ENCODE measurements at regions not wholly inside any gene's neighbourhood (a gene's known extent, or its start where the extent isn't known, plus 50 kb on each side); places are given as distances from the start of the nearest gene placed in this dataset.

DNA sequence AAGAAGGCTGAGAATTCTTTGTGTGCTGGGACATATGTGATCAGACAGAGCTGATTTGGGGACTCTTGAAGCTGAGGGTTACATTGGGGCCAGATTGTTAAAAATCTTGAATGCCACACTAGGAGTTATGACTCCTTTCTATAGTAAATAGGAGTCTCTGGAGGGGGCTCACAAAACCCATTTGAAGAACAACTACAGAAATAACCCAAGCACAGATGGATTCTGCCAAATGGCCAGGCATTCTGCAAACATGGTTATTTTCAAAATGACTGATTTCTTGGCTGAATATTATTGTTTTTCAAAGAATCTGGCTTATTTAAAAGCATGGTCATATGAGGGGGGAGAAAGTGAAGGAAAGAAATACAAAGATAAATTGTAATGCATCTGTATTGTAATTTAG is 625.5 kb upstream of the TENM4 start:
- no peaks in the 10 kb centered on the region for H3K9me3 ChIP-seq (ENCODE audit: low read length)
- no peak overlapping the region for H2AFZ ChIP-seq (ENCODE audit: low read length)
- no peak overlapping the region for H3K27ac ChIP-seq (ENCODE audit: extremely low read length, insufficient read depth, low read length)
- H3K4me2 ChIP-seq (ENCODE audit: low read depth, low read length), result no peak overlapping the region
- no peaks in the 10 kb centered on the region for H3K27me3 ChIP-seq (ENCODE audit: control insufficient read depth in 1 of 2, insufficient read depth in 2 of 2, low read length in 2 of 2)
- H3K4me3 ChIP-seq (replicated peaks in 1 of 3; ENCODE audit: insufficient read depth in 1 of 3, low read depth in 2 of 3, low read length in 3 of 3), result no peak overlapping the region
- in situ Hi-C loops (cut with HindIII; ENCODE audit: extremely low pct_ligation_motif_present, low pct_unique_long_range_greater_than_20kb), result no loop called here
- ChIA-PET CTCF (ENCODE audit: low intra/inter-chr PET ratio, low total read pairs) (no interaction called here), POLR2A (no interaction called here)
- ATAC-seq (no peak), DNase-seq (ENCODE audit: low spot score) (no peak), FAIRE-seq (no peak)
- BruUV-seq (replicated peaks), result no TSS peak
- no peak overlapping the region for H3K9ac ChIP-seq (ENCODE audit: insufficient read depth, low read depth, low read length)
- TF ChIP-seq MZF1 (CRISPR knock-in tag; IDR thresholded peaks at IDR 0.05; ENCODE audit: borderline replicate concordance) (no peak), ZNF362 (CRISPR knock-in tag; IDR thresholded peaks at IDR 0.05; ENCODE audit: borderline replicate concordance) (no peak)
- no peaks in the 10 kb centered on the region for H4K20me1 ChIP-seq (ENCODE audit: insufficient read depth, low read length)
- intact Hi-C loops (cut with micrococcal nuclease; ENCODE audit: unreplicated experiment), result no loop called here
- no peaks in the 10 kb centered on the region for H3K79me2 ChIP-seq (ENCODE audit: insufficient read depth, low read length)
- no peaks in the 10 kb centered on the region for H3K36me3 ChIP-seq (replicated peaks in 1 of 2; ENCODE audit: control insufficient read depth in 1 of 2, insufficient read depth in 2 of 2, low read length in 2 of 2)
- H3K4me1 ChIP-seq (ENCODE audit: insufficient read depth, low read length), result no peaks in the 10 kb centered on the region

DNA sequence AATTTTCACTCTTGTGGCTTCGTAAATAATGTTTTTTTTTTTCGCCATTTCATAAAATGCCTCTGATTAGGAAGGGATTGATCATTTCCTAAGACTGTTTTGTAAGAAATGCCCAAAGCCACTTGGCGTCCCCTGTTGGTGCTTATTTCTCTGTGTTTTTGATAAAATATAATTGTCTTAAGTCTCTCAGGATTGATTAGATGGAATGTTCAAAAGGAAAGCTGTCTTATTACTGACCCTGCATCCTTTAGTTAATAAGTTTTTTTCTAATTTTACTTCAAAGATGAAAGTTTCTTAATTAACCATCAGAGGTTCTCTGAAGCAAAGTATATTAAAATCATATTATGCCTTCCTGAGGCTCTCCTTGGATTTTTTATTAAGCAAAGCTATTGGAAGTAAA is 624.3 kb upstream of the TENM4 start:
- H4K20me1 ChIP-seq (ENCODE audit: insufficient read depth, low read length), result no peaks in the 10 kb centered on the region
- intact Hi-C loops (cut with micrococcal nuclease; ENCODE audit: unreplicated experiment), result no loop called here
- DNase-seq (ENCODE audit: low spot score) (no peak), ATAC-seq (no peak), FAIRE-seq (no peak)
- no peak overlapping the region for H3K4me2 ChIP-seq (ENCODE audit: low read depth, low read length)
- CTCF ChIA-PET (ENCODE audit: low intra/inter-chr PET ratio, low total read pairs), result no interaction called here
- H3K4me3 ChIP-seq (replicated peaks in 1 of 3; ENCODE audit: insufficient read depth in 1 of 3, low read depth in 2 of 3, low read length in 3 of 3), result no peak overlapping the region
- H3K9ac ChIP-seq (ENCODE audit: insufficient read depth, low read depth, low read length), result no peak overlapping the region
- BruUV-seq (replicated peaks), result no TSS peak
- H3K36me3 ChIP-seq (replicated peaks in 1 of 2; ENCODE audit: control insufficient read depth in 1 of 2, insufficient read depth in 2 of 2, low read length in 2 of 2), result no peaks in the 10 kb centered on the region
- H3K27ac ChIP-seq (ENCODE audit: extremely low read length, insufficient read depth, low read length), result no peak overlapping the region
- no peaks in the 10 kb centered on the region for H3K9me3 ChIP-seq (ENCODE audit: low read length)
- 17% methylated on average over 3 of the region's 3 CpGs for WGBS (ENCODE audit: low lambda C conversion rate)
- no peaks in the 10 kb centered on the region for H3K4me1 ChIP-seq (ENCODE audit: insufficient read depth, low read length)
- no peak overlapping the region for H2AFZ ChIP-seq (ENCODE audit: low read length)
- POLR2A ChIA-PET, result no interaction called here
- no peaks in the 10 kb centered on the region for H3K79me2 ChIP-seq (ENCODE audit: insufficient read depth, low read length)
- H3K27me3 ChIP-seq (ENCODE audit: control insufficient read depth in 1 of 2, insufficient read depth in 2 of 2, low read length in 2 of 2), result no peaks in the 10 kb centered on the region
- in situ Hi-C loops (cut with HindIII; ENCODE audit: extremely low pct_ligation_motif_present, low pct_unique_long_range_greater_than_20kb), result no loop called here
- no peak for TF ChIP-seq HHEX (CRISPR knock-in tag; IDR thresholded peaks at IDR 0.05)
- TF ChIP-seq ZNF224 (CRISPR knock-in tag; IDR thresholded peaks at IDR 0.05), result no peak
- no peak for TF ChIP-seq HOXA9 (CRISPR knock-in tag; IDR thresholded peaks at IDR 0.05; ENCODE audit: borderline replicate concordance)
- no peak for TF ChIP-seq CEBPB (IDR thresholded peaks at IDR 0.05; ENCODE audit: borderline replicate concordance, low read depth, low read length)
- no peak for TF ChIP-seq CBFB (CRISPR knock-in tag; IDR thresholded peaks at IDR 0.05)
- no peak for TF ChIP-seq ZNF563 (CRISPR knock-in tag; IDR thresholded peaks at IDR 0.05)
- no peak for TF ChIP-seq ZNF382 (CRISPR knock-in tag; IDR thresholded peaks at IDR 0.05; ENCODE audit: borderline replicate concordance)
- no peak for TF ChIP-seq DR1 (CRISPR knock-in tag; IDR thresholded peaks at IDR 0.05)
- TF ChIP-seq ZNF784 (CRISPR knock-in tag; IDR thresholded peaks at IDR 0.05; ENCODE audit: borderline replicate concordance), result no peak
- no peak for TF ChIP-seq ATAD3A (CRISPR knock-in tag; IDR thresholded peaks at IDR 0.05)
- TF ChIP-seq ZNF280D (CRISPR knock-in tag; IDR thresholded peaks at IDR 0.05), result no peak
- no peak for TF ChIP-seq SALL2 (CRISPR knock-in tag; IDR thresholded peaks at IDR 0.05)
- no peak for TF ChIP-seq ZMYM3 (CRISPR knock-in tag; IDR thresholded peaks at IDR 0.05)
- TF ChIP-seq, protein P1, sequence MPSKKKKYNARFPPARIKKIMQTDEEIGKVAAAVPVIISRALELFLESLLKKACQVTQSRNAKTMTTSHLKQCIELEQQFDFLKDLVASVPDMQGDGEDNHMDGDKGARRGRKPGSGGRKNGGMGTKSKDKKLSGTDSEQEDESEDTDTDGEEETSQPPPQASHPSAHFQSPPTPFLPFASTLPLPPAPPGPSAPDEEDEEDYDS (CRISPR knock-in tag; IDR thresholded peaks at IDR 0.05), result no peak
